HG03565 (cell line): ENCODE measurements at regions not wholly inside any gene's neighbourhood (a gene's known extent, or its start where the extent isn't known, plus 50 kb on each side); places are given as distances from the start of the nearest gene placed in this dataset.
"Not testable (repeated sequence)": the region's sequence is repeated elsewhere in the genome, so short reads cannot be mapped to it uniquely, and the experiment has no call there.

Experiments
- ATAC-seq: cut with Tn5 transposase; IDR thresholded peaks from one replicate; pipeline ENCODE4 v1.9.1; 2021; ENCODE audit warnings: mild to moderate bottlenecking, moderate library complexity; ENCODE audit not compliant: unreplicated experiment

- ATAC-seq = no peak
These were observed 287.6 kb downstream of the MYCN start for GRCh38 chr2:16227811-16228462.

DNA sequence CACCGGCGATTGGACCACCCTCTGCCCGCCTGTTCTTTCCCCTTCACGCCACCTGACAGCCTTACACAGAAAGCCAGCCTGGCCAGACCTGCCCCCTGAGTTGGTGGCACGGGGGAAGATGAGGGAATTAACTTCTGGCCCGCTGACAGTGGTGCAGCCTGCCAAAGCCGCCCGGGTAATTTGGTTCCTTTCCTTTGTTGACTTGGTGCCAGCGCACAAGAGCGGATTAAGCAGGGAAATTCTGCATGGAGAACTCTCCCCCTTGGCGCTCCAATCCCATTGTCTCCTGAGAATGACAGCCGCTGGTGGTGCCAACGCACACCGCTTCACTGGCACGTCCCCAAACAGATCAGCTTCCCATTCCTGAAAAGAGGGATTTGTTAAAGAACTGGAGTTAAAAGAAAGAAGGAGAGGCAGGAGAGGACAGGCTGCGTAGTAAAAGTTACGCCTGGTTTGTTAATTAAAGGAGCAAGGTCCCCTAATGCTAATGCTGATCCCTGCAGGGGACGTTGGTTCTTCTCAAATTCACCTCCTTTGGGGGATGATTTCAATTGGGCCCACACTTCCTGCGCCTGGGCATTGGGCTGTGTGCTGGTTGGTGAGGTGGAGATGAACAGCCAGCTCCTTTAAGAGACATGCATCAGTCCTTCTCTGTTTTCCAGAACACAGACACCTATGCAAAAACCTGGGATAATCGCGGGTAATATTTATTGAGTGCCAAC, 286.8 kb downstream of the MYCN start:
- ATAC-seq = no peak

DNA sequence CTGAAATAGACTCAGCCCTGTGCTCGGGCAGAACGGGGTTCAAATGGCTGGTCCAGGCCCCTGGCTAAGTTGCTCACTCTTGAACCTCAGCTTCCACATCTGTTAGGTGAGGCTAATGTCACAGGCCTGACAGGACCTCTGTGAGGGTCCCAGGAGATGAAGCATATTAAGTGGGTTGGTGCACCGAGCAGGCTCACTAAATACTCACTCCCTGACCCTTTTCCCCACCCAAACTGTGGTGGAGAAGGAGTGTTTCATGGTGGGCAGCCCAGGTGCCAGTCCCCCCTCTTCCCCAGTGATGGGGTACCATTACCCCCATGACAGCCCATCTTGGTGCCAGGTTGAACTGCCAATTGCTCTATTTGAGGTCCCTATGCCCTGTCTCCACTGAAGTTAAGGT, 286.0 kb downstream of the MYCN start:
- no peak for ATAC-seq

GRCh38 chr2:16225545-16225944, 285.2 kb downstream of the MYCN start:
- ATAC-seq = no peak

GRCh38 chr2:16225071-16225470, 284.7 kb downstream of the MYCN start:
- ATAC-seq = no peak

GRCh38 chr2:16224298-16225045, 284.1 kb downstream of the MYCN start:
- ATAC-seq = no peak

DNA sequence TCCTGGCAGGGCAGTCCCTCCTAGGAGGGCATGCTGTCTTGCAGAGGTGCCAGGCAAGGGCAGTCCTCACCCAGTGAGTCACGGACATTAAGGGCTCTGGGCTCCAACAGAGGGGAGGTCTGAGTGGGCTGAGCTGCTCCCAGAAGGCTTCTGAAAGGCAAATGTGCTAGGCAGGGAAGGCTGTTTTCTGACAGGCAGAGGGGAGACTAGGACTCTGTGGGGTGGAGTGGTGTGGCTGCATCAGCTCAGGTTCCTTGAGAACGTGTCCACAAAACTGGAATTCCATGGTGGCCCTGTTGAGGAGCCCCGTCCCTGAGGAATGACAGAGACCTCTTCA, 283.5 kb downstream of the MYCN start:
- ATAC-seq = no peak

DNA sequence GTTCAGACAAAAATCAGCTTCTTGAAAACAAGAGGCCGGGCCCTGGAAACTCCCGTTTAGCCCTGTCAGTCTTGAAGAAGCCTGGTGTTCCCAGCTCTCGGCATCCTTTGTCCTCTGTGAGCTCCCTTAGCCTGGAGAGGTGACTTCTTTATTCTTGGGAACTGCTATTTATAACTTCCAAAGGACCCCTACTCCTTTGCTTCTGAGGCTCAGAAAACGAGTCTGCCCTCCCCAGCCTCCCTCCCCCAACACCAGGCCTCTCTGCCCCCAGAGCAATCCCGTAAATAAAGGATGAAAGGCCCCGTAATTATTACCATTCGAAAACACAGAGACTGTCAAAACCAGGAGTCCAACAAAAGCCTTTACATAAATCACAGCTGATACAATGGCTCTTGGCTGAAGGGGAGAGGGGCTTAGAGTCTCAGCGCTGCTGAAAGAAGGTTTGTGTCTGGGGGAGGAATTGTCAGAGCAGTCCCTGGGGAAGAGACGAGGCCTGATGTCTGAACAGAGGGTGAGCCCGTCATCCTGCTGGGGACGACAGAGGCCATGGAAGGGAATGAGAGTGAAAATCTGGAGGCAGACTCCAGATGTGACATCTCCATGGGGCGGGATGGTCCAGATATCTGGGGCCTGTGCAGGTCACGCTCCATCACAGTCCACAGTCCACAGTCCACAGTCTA, 283.0 kb downstream of the MYCN start:
- ATAC-seq = no peak

GRCh38 chr2:16222326-16222725, 282.0 kb downstream of the MYCN start:
- no peak for ATAC-seq

GRCh38 chr2:16221461-16222010, 281.2 kb downstream of the MYCN start:
- no peak for ATAC-seq

- ATAC-seq = no peak
These were observed 279.1 kb downstream of the MYCN start for GRCh38 chr2:16219292-16219975.

DNA sequence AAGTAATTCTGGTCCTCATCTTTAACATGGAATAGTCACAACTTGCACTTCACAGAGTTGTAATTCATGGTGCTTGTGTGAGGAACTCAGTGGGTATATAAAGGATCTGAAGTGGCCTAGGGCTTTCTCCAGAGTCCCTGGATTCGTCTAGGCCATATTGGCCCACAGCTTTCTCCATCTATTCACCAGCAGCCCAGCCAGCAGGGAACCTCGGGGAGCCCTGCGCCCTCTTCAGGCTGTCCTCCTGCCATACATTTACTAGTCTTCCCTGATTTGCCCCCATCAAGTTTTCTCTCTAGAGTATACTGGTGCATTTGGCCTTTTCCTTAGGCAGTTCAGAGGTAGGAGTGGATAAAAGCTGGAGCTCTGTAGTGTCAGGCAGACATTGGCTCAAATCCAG, 278.3 kb downstream of the MYCN start:
- ATAC-seq = no peak

DNA sequence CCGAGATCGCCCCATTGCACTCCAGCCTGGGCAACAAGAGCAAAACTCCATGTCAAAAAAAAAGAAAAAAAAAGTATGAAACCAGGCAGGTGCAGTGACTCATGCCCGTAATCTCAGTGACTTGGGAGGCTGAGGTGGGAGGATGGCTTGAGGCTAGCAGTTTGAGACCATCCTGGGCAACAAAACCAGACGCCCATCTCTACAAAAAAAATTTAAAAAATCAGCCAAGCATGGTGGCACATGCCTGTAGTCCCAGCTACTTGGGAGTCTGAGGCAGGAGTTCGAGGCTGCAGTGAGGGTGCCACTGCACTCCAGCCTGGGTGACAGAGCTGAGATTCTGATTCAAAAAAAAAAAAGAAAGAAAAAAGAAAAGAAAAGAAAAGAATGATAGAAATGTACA, 277.8 kb downstream of the MYCN start:
- ATAC-seq = no peak

- not testable (repeated sequence) for ATAC-seq
These were observed 277.4 kb downstream of the MYCN start for GRCh38 chr2:16217741-16218140.

- ATAC-seq = no peak
These were observed 276.9 kb downstream of the MYCN start for GRCh38 chr2:16217291-16217690.

GRCh38 chr2:16216558-16216945, 276.2 kb downstream of the MYCN start:
- no peak for ATAC-seq

- no peak for ATAC-seq
These were observed 275.7 kb downstream of the MYCN start for GRCh38 chr2:16215902-16216557.

- no peak for ATAC-seq
These were observed 274.5 kb downstream of the MYCN start for GRCh38 chr2:16214861-16215260.

DNA sequence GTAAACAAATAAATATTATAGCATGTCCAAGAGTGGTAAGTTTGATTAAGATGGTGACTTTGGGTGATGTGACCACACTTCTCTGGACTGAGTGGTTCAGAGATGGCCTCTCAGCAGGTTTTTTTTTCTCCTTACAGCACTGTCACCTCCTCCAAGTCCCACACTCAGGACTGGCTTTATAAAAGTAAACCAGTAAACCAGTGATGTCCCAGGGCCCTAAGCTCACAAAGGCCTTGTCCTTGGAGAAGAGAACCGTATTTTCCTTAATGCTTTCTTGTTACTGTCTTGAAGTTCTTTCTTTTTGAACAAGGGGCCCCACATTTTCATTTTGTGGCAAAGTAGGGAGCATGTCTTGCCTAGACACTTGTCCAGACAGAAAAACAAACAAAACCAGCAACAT, 274.0 kb downstream of the MYCN start:
- no peak for ATAC-seq

- no peak for ATAC-seq
These were observed 272.0 kb downstream of the MYCN start for GRCh38 chr2:16212321-16212720.
